ENCODE measurements at regions not wholly inside any gene's neighbourhood (a gene's known extent, or its start where the extent isn't known, plus 50 kb on each side); places are given as distances from the start of the nearest gene placed in this dataset.
"Not testable (repeated sequence)": the region's sequence is repeated elsewhere in the genome, so short reads cannot be mapped to it uniquely, and the experiment has no call there.

DNA sequence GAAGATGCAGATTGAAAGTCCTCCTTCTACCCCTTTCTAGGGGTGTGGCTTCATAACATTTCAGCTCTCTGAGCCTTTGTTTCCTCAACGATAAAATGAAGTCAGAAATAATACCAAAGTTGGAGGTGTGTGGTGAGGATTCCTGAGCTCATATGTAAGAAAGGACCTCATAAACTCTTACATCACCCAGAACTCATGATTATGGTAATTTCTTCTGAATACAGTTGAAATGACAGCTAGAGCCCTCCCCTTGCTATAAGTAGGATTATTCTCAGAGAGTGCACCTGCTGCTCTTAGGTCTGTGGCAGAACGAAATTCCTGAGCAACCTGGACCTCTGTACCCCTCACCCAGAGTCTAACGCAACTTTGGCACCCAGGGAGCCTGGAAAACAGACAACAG, 291.4 kb upstream of the KLF4 start:
- no peak overlapping the region for H3K4me3 ChIP-seq (ENCODE audit: low read depth, low read length)
- TF ChIP-seq, protein P1, sequence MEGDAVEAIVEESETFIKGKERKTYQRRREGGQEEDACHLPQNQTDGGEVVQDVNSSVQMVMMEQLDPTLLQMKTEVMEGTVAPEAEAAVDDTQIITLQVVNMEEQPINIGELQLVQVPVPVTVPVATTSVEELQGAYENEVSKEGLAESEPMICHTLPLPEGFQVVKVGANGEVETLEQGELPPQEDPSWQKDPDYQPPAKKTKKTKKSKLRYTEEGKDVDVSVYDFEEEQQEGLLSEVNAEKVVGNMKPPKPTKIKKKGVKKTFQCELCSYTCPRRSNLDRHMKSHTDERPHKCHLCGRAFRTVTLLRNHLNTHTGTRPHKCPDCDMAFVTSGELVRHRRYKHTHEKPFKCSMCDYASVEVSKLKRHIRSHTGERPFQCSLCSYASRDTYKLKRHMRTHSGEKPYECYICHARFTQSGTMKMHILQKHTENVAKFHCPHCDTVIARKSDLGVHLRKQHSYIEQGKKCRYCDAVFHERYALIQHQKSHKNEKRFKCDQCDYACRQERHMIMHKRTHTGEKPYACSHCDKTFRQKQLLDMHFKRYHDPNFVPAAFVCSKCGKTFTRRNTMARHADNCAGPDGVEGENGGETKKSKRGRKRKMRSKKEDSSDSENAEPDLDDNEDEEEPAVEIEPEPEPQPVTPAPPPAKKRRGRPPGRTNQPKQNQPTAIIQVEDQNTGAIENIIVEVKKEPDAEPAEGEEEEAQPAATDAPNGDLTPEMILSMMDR (IDR thresholded peaks at IDR 0.05; ENCODE audit: insufficient read depth, low read length, severe bottlenecking): no peak
- no peak for FAIRE-seq

DNA sequence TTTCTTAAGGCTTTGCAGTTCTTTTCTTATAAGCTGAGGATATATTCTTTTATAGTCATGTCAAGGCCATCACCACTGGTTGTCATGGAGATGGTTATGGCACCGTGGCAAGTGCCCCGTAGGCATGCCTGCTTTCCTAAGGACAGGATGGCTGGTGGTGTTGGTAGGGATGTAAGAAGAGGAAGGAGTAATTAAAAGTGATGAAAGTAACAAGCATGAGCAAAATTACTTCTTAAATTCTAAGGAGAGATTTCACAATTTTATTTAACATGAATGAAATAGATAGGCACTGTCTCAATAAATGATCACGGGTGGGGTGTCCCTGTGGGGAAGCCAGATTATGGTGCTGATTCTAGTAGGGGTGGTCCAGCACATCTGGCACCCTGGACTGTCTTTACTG, 290.2 kb upstream of the KLF4 start:
- FAIRE-seq (no peak), DNase-seq (ENCODE audit: low read depth) (no peak)
- H3K36me3 ChIP-seq (ENCODE audit: control insufficient read depth, insufficient read depth, low read length): no peaks in the 10 kb centered on the region
- H3K27me3 ChIP-seq (ENCODE audit: control insufficient read depth, insufficient read depth, low read length): no peaks in the 10 kb centered on the region
- no peak overlapping the region for H3K4me3 ChIP-seq (ENCODE audit: low read depth, low read length)
- TF ChIP-seq, protein P1 (IDR thresholded peaks at IDR 0.05; ENCODE audit: insufficient read depth, low read length, severe bottlenecking): no peak

More for the DNA sequence above, 291.4 kb upstream of the KLF4 start:
- DNase-seq (ENCODE audit: low read depth): no peak
- Histone ChIP-seq H3K36me3 (ENCODE audit: control insufficient read depth, insufficient read depth, low read length) (no peaks in the 10 kb centered on the region), H3K27me3 (ENCODE audit: control insufficient read depth, insufficient read depth, low read length) (no peaks in the 10 kb centered on the region)

DNA sequence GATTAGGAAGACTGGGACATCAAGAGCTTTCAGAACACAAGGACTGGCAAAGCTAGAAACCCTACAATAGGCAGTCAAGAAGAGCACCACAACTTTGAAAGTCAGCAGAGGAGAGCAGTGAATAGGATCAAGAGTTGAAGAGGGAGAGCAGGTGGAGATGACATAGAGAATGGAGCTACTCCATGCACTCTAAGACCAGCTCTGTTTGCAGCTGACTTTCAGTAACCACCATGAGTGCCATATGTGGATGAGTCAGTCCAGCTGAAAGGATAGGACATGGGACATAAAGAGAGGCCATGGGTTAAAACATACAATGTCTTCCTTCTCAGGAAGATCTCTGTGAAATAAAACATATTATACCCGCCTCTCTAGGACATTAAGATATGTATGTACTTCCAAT, 289.1 kb upstream of the KLF4 start:
- Histone ChIP-seq H3K27me3 (ENCODE audit: control insufficient read depth, insufficient read depth, low read length) (no peaks in the 10 kb centered on the region), H3K36me3 (ENCODE audit: control insufficient read depth, insufficient read depth, low read length) (no peaks in the 10 kb centered on the region), H3K4me3 (ENCODE audit: low read depth, low read length) (no peak overlapping the region)
- DNase-seq (ENCODE audit: low read depth) (no peak), FAIRE-seq (no peak)
- TF ChIP-seq, protein P1 (IDR thresholded peaks at IDR 0.05; ENCODE audit: insufficient read depth, low read length, severe bottlenecking): no peak

DNA sequence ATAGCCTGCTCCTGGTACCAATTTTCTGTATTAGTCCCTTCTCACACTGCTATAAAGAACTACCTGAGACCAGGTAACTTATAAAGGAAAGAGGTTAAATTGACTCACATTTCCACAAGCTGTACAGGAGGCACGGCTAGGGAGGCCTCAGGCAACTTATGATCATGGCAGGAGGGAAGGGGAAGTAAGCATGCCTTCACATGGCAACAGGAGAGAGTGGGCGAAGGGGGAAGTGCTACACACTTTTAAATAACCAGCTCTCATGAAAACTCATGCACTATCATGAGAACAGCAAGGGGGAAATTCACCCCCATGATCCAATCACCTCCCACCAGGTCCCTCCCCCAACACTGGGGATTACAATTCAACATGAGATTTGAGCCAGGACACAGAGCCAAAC, 284.5 kb upstream of the KLF4 start:
- not testable (repeated sequence) for H3K36me3 ChIP-seq (ENCODE audit: control insufficient read depth, insufficient read depth, low read length); H3K4me3 ChIP-seq (ENCODE audit: low read depth, low read length); FAIRE-seq; H3K27me3 ChIP-seq (ENCODE audit: control insufficient read depth, insufficient read depth, low read length)
- DNase-seq (ENCODE audit: low read depth): peak; percentile 35

DNA sequence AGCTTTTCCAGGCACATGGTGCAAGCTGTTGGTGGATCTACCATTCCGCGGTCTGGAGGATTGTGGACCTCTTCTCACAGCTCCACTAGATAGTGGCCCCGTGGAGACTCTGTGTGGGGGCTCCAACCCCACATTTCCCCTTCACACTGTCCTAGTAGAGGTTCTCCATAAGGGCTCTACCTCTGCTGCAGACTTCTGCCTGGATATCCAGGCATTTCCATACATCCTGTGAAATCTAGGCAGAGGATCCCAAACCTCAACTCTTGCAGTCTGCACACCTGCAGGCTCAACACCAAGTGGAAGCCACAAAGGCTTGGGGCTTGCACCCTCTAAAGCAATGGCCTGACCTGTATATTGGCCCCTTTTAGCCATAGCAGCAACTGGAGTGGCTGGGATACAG, 283.4 kb upstream of the KLF4 start:
- Histone ChIP-seq H3K4me3 (ENCODE audit: low read depth, low read length) (no peak overlapping the region), H3K27me3 (ENCODE audit: control insufficient read depth, insufficient read depth, low read length) (no peaks in the 10 kb centered on the region), H3K36me3 (ENCODE audit: control insufficient read depth, insufficient read depth, low read length) (no peaks in the 10 kb centered on the region)
- TF ChIP-seq, protein P1 (IDR thresholded peaks at IDR 0.05; ENCODE audit: insufficient read depth, low read length, severe bottlenecking): no peak
- DNase-seq (ENCODE audit: low read depth) (no peak), FAIRE-seq (no peak)

DNA sequence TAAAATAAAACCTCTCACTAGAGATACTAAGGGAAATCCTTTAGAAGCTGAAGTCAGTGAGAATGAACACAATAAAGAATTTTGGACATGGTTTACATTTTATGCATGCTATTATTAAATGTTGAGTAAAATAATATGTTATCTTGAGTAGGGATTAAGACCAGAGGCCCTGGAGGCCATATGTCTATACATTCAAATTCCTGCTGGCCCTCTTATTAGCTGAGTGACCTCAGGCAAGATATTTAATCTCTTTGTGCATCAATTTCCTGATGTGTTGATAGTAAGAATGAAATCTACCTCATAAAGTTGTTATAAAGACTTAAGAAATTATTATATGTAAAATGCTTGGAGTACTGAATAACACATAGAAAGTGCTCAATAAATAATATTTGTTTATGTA, 281.1 kb upstream of the KLF4 start:
- no peak for DNase-seq (ENCODE audit: low read depth)
- no peak for FAIRE-seq
- Histone ChIP-seq H3K27me3 (ENCODE audit: control insufficient read depth, insufficient read depth, low read length) (no peaks in the 10 kb centered on the region), H3K4me3 (ENCODE audit: low read depth, low read length) (no peak overlapping the region), H3K36me3 (ENCODE audit: control insufficient read depth, insufficient read depth, low read length) (no peaks in the 10 kb centered on the region)
- TF ChIP-seq, protein P1 (IDR thresholded peaks at IDR 0.05; ENCODE audit: insufficient read depth, low read length, severe bottlenecking): no peak

All from bronchial epithelial cell (primary cell).